A673 (cell line): ENCODE measurements at regions not wholly inside any gene's neighbourhood (a gene's known extent, or its start where the extent isn't known, plus 50 kb on each side); places are given as distances from the start of the nearest gene placed in this dataset.

Source experiments
- BruUV-seq: library from RNA; stranded (reverse); fragments of 400-500 nt; replicated peaks from 2 replicates; lab custom pipeline; 2021; lab: Mats Ljungman, UMichigan
- CTCF ChIA-PET: fragments of 300-600 bp; sonication (Branson Sonifier 250); formaldehyde crosslinking; loops from one replicate; lab custom pipeline; 2022; ENCODE audit warnings: antibody characterized with exemption; lab: Charles Lee
- POLR2A ChIA-PET: fragments of 300-600 bp; sonication (Branson Sonifier 250); formaldehyde crosslinking; loops from one replicate; lab custom pipeline; 2022; ENCODE audit warnings: antibody characterized with exemption; ENCODE audit not compliant: low non-redundant PET; lab: Charles Lee
- DNase-seq: peaks from one replicate; pipeline ENCODE4 v3.0.0-alpha.2; 2015; ENCODE audit warnings: low spot score
- H3K27ac ChIP-seq: fragments of 200-600 bp; sonication (generic); 2 replicates; pipeline ENCODE4 v1.5.1; 2016; ENCODE audit warnings: mixed run types, low read depth, mild to moderate bottlenecking, mixed read lengths, antibody characterized with exemption, low read length; ENCODE audit not compliant: poor library complexity, severe bottlenecking
- H3K27me3 ChIP-seq: fragments of 200-600 bp; sonication (generic); replicated peaks from 2 replicates; pipeline ENCODE4 v1.6.1; 2017; ENCODE audit warnings: mixed run types, low read depth, mild to moderate bottlenecking, mixed read lengths, antibody characterized with exemption, low read length; ENCODE audit not compliant: insufficient read depth, poor library complexity
- H3K36me3 ChIP-seq: fragments of 200-600 bp; sonication (generic); 2 replicates; pipeline ENCODE4 v1.6.1; 2016; ENCODE audit warnings: mixed run types, mild to moderate bottlenecking, mixed read lengths, antibody characterized with exemption, low read length; ENCODE audit not compliant: insufficient read depth, poor library complexity, severe bottlenecking
- H3K4me1 ChIP-seq: fragments of 200-600 bp; sonication (generic); 2 replicates; pipeline ENCODE4 v1.6.1; 2017; ENCODE audit warnings: mixed run types, mild to moderate bottlenecking, mixed read lengths, antibody characterized with exemption, low read length; ENCODE audit not compliant: insufficient read depth, poor library complexity, severe bottlenecking
- H3K4me3 ChIP-seq: fragments of 200-600 bp; sonication (generic); 2 replicates; pipeline ENCODE4 v1.5.1; 2016; ENCODE audit warnings: low read depth, mixed run types, mild to moderate bottlenecking, mixed read lengths, low read length; ENCODE audit not compliant: poor library complexity, severe bottlenecking
- H3K9me3 ChIP-seq: fragments of 200-600 bp; sonication (generic); 2 replicates; pipeline ENCODE4 v1.6.1; 2016; ENCODE audit warnings: mixed run types, low read depth, mild to moderate bottlenecking, mixed read lengths, antibody characterized with exemption, low read length; ENCODE audit not compliant: poor library complexity, severe bottlenecking
- EZH2 ChIP-seq: fragments of 200-600 bp; sonication (generic); IDR thresholded peaks from 2 replicates; pipeline ENCODE4 v1.6.1; 2017; ENCODE audit warnings: borderline replicate concordance, low read depth, mild to moderate bottlenecking, mixed read lengths, antibody characterized with exemption, low read length; ENCODE audit not compliant: poor library complexity, severe bottlenecking
- intact Hi-C: fragments of 100-400 bp; cut with micrococcal nuclease; formaldehyde crosslinking; loops from one replicate; pipeline ENCODE4 v1.10.0; 2022; ENCODE audit not compliant: unreplicated experiment
- TF ChIP-seq, protein P1 (sequence below): fragments of 300-800, 200-600 bp; sonication (generic); conservative IDR thresholded peaks from 2 replicates; pipeline ENCODE4 v1.5.1; 2017; ENCODE audit warnings: low read depth, mild to moderate bottlenecking, antibody characterized with exemption, low read length, moderate library complexity, mixed read lengths

GRCh38 chr5:167794121-167794520 is 497.3 kb upstream of the WWC1 start:
- ChIA-PET POLR2A (no interaction called here), CTCF (no interaction called here)
- Histone ChIP-seq H3K4me1 (peaks cover 8% of the 10 kb centered on the region), H3K9me3 (no peaks in the 10 kb centered on the region), H3K36me3 (no peaks in the 10 kb centered on the region), H3K4me3 (no peak overlapping the region), H3K27ac (no peak overlapping the region), H3K27me3 (no peaks in the 10 kb centered on the region)
- TF ChIP-seq, protein P1, sequence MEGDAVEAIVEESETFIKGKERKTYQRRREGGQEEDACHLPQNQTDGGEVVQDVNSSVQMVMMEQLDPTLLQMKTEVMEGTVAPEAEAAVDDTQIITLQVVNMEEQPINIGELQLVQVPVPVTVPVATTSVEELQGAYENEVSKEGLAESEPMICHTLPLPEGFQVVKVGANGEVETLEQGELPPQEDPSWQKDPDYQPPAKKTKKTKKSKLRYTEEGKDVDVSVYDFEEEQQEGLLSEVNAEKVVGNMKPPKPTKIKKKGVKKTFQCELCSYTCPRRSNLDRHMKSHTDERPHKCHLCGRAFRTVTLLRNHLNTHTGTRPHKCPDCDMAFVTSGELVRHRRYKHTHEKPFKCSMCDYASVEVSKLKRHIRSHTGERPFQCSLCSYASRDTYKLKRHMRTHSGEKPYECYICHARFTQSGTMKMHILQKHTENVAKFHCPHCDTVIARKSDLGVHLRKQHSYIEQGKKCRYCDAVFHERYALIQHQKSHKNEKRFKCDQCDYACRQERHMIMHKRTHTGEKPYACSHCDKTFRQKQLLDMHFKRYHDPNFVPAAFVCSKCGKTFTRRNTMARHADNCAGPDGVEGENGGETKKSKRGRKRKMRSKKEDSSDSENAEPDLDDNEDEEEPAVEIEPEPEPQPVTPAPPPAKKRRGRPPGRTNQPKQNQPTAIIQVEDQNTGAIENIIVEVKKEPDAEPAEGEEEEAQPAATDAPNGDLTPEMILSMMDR = no peak
- no peak for TF ChIP-seq EZH2
- no TSS peak for BruUV-seq
- no peak for DNase-seq
- intact Hi-C loops = no loop called here

GRCh38 chr5:167796672-167797071 is 494.8 kb upstream of the WWC1 start:
- ChIA-PET CTCF (no interaction called here), POLR2A (no interaction called here)
- Histone ChIP-seq H3K9me3 (no peaks in the 10 kb centered on the region), H3K4me1 (peaks cover 13% of the 10 kb centered on the region), H3K27me3 (no peaks in the 10 kb centered on the region), H3K36me3 (no peaks in the 10 kb centered on the region), H3K4me3 (no peak overlapping the region), H3K27ac (no peak overlapping the region)
- DNase-seq = no peak
- intact Hi-C loops = no loop called here
- no TSS peak for BruUV-seq
- no peak for TF ChIP-seq EZH2
- TF ChIP-seq, protein P1 = no peak

DNA sequence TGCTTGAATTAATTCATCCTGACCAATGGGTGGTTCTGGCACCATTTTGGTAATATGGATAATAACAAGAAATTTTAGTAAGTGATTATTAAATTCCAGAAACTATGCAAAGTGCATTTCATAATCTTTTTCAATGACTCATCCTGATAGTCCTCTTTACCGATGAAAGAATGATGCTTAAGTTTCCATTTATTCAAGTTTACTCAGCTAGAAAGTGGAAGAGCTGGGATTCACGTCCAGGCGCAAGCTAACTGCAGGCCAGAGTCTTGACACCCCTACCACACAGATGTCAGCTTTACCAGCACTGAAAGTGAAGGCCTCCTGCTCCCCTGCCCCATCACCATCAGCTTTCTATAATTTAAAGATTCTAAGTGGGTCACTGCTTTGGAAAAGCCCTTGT is 493.5 kb upstream of the WWC1 start:
- Histone ChIP-seq H3K36me3 (no peaks in the 10 kb centered on the region), H3K27me3 (no peaks in the 10 kb centered on the region), H3K9me3 (no peaks in the 10 kb centered on the region), H3K4me3 (no peak overlapping the region), H3K4me1 (peaks cover 11% of the 10 kb centered on the region), H3K27ac (no peak overlapping the region)
- intact Hi-C loops = no loop called here
- no peak for DNase-seq
- POLR2A ChIA-PET = no interaction called here
- CTCF ChIA-PET = no interaction called here
- no TSS peak for BruUV-seq
- TF ChIP-seq, protein P1 = no peak
- no peak for TF ChIP-seq EZH2
